Eye (tissue), 1 donor: ENCODE measurements at regions not wholly inside any gene's neighbourhood (a gene's known extent, or its start where the extent isn't known, plus 50 kb on each side); places are given as distances from the start of the nearest gene placed in this dataset.
"Not testable (repeated sequence)": the region's sequence is repeated elsewhere in the genome, so short reads cannot be mapped to it uniquely, and the experiment has no call there.

ENCODE experiments used
- DNase-seq: peaks from one replicate; pipeline ENCODE4 v3.0.0-alpha.2; 2015

GRCh38 chr13:82116422-82116989 lies 1765.8 kb downstream of the SLITRK1 start:
- DNase-seq = no peak

- DNase-seq = no peak
Measured at GRCh38 chr13:82115391-82115790, 1766.9 kb downstream of the SLITRK1 start.

GRCh38 chr13:82096256-82096655 lies 1755.3 kb upstream of the SPRY2 start:
- no peak for DNase-seq

GRCh38 chr13:82092312-82092711 lies 1751.4 kb upstream of the SPRY2 start:
- no peak for DNase-seq

GRCh38 chr13:82088781-82089180 lies 1747.9 kb upstream of the SPRY2 start:
- DNase-seq = no peak

GRCh38 chr13:82076496-82076895 lies 1735.6 kb upstream of the SPRY2 start:
- no peak for DNase-seq

GRCh38 chr13:82070416-82070815 lies 1729.5 kb upstream of the SPRY2 start:
- no peak for DNase-seq

- no peak for DNase-seq
Measured at GRCh38 chr13:82062772-82063171, 1721.8 kb upstream of the SPRY2 start.

GRCh38 chr13:82058364-82058763 lies 1717.4 kb upstream of the SPRY2 start:
- no peak for DNase-seq

- DNase-seq = not testable (repeated sequence)
Measured at GRCh38 chr13:82045316-82045715, 1704.4 kb upstream of the SPRY2 start.

GRCh38 chr13:82036602-82037001 lies 1695.7 kb upstream of the SPRY2 start:
- DNase-seq = no peak

- DNase-seq = peak; percentile 28
Measured at GRCh38 chr13:82011355-82011754, 1670.4 kb upstream of the SPRY2 start.

GRCh38 chr13:82010780-82011179 lies 1669.9 kb upstream of the SPRY2 start:
- DNase-seq = no peak

- DNase-seq = no peak
Measured at GRCh38 chr13:82002710-82003109, 1661.8 kb upstream of the SPRY2 start.

- DNase-seq = no peak
Measured at GRCh38 chr13:81995316-81995715, 1654.4 kb upstream of the SPRY2 start.

GRCh38 chr13:81990652-81991051 lies 1649.7 kb upstream of the SPRY2 start:
- no peak for DNase-seq

GRCh38 chr13:81988567-81988966 lies 1647.6 kb upstream of the SPRY2 start:
- no peak for DNase-seq

GRCh38 chr13:81987677-81988357 lies 1646.9 kb upstream of the SPRY2 start:
- DNase-seq = no peak

- DNase-seq = no peak
Measured at GRCh38 chr13:81987159-81987558, 1646.2 kb upstream of the SPRY2 start.

- no peak for DNase-seq
Measured at GRCh38 chr13:81986308-81986707, 1645.4 kb upstream of the SPRY2 start.

- DNase-seq = no peak
Measured at GRCh38 chr13:81957121-81957520, 1616.2 kb upstream of the SPRY2 start.

- DNase-seq = peak; percentile 43
Measured at GRCh38 chr13:81929988-81930387, 1589.1 kb upstream of the SPRY2 start.

GRCh38 chr13:81927347-81927746 lies 1586.4 kb upstream of the SPRY2 start:
- no peak for DNase-seq

GRCh38 chr13:81917810-81918209 lies 1576.9 kb upstream of the SPRY2 start:
- DNase-seq = no peak

GRCh38 chr13:81916461-81916860 lies 1575.5 kb upstream of the SPRY2 start:
- no peak for DNase-seq
